Type B pancreatic cell (in vitro differentiated cells): ENCODE measurements at regions not wholly inside any gene's neighbourhood (a gene's known extent, or its start where the extent isn't known, plus 50 kb on each side); places are given as distances from the start of the nearest gene placed in this dataset.

ENCODE experiments used
- DNase-seq: peaks from one replicate; pipeline ENCODE4 v3.0.0; 2021; ENCODE audit warnings: mixed read lengths; ENCODE audit not compliant: unreplicated experiment; ENCODE audit errors: extremely low spot score
- H3K27ac Mint-ChIP-seq: 2 replicates; pipeline ENCODE4 v1.8.0; 2021; ENCODE audit warnings: mild to moderate bottlenecking, mixed read lengths
- H3K27me3 Mint-ChIP-seq: 2 replicates; pipeline ENCODE4 v1.8.0; 2021; ENCODE audit warnings: mixed read lengths
- H3K36me3 Mint-ChIP-seq: 2 replicates; pipeline ENCODE4 v1.8.0; 2021; ENCODE audit warnings: mixed read lengths
- H3K4me1 Mint-ChIP-seq: one replicate; pipeline ENCODE4 v1.8.0; 2021; ENCODE audit warnings: mixed read lengths; ENCODE audit not compliant: unreplicated experiment
- H3K4me3 Mint-ChIP-seq: 2 replicates; pipeline ENCODE4 v1.8.0; 2021; ENCODE audit warnings: mild to moderate bottlenecking, mixed read lengths
- H3K9me3 Mint-ChIP-seq: 2 replicates; pipeline ENCODE4 v1.8.0; 2021; ENCODE audit warnings: mixed read lengths
- CTCF ChIP-seq: fragments of 200-600 bp; sonication (generic); conservative IDR thresholded peaks from 2 replicates; pipeline ENCODE4 v1.5.0; 2021; ENCODE audit warnings: antibody characterized with exemption, mild to moderate bottlenecking

DNA sequence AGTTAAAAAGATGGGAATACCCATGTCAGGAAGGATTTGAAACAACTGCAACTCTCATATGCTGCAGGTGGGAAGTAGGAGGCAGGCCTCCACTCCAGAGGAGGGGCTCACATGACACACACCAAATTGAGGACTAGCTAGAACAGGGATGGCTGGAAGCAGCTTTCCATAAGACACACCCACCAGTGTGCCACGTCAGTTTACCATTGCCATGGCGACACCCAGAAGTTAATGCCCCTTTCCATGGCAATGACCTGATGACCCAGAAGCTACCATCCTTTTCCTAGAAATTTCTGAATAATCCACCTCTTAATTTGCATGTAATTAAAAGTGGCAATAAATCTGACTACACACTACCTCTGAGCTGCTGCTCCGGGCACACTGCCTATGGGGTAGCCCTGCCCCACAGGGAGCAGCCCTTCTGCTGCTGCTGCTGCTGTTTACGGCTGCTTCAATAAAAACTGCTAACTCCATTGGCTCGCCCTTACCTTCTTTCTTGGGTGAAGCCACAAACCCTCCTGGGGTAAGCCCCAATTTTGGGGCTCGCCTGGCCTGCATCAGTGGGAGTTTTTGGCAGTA lies 89.4 kb downstream of the RRM2 start:
- H3K4me3 Mint-ChIP-seq = no peak overlapping the region
- H3K36me3 Mint-ChIP-seq = no peaks in the 10 kb centered on the region
- peaks cover 16% of the 10 kb centered on the region for H3K4me1 Mint-ChIP-seq
- no peak overlapping the region for H3K27ac Mint-ChIP-seq
- no peaks in the 10 kb centered on the region for H3K9me3 Mint-ChIP-seq
- no peak for TF ChIP-seq CTCF
- no peak for DNase-seq
- H3K27me3 Mint-ChIP-seq = no peaks in the 10 kb centered on the region

GRCh38 chr2:10212827-10213226 lies 89.9 kb upstream of the HPCAL1 start:
- no peaks in the 10 kb centered on the region for H3K27me3 Mint-ChIP-seq
- no peak overlapping the region for H3K27ac Mint-ChIP-seq
- TF ChIP-seq CTCF = no peak
- H3K36me3 Mint-ChIP-seq = no peaks in the 10 kb centered on the region
- H3K4me3 Mint-ChIP-seq = no peak overlapping the region
- no peak for DNase-seq
- peaks cover 17% of the 10 kb centered on the region for H3K4me1 Mint-ChIP-seq
- H3K9me3 Mint-ChIP-seq = no peaks in the 10 kb centered on the region

DNA sequence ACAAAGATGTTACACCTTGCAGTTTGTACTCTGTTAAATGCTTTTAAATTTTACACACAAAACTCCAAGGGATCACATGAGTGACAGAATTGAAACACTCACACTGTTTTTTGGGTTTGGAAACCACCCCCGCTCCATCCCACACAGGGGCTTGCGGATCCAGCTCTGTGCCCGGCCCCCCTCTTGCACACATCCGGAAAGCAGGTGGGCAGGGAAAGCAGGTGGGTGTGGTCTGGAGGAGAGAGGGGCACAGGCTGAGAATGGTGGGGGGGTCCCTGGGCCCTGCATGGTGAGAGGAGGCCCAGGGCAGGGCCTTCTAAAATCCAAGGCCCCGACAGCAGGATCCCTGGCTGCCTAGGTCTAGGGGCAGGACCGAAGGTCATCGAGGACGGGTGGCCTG lies 88.5 kb upstream of the HPCAL1 start:
- Mint-ChIP-seq H3K4me3 (no peak overlapping the region), H3K36me3 (no peaks in the 10 kb centered on the region), H3K27me3 (no peaks in the 10 kb centered on the region), H3K27ac (no peak overlapping the region), H3K4me1 (peaks cover 17% of the 10 kb centered on the region), H3K9me3 (no peaks in the 10 kb centered on the region)
- no peak for DNase-seq
- no peak for TF ChIP-seq CTCF

- Mint-ChIP-seq H3K36me3 (no peaks in the 10 kb centered on the region), H3K27ac (no peak overlapping the region), H3K9me3 (no peaks in the 10 kb centered on the region), H3K27me3 (peaks cover 4% of the 10 kb centered on the region), H3K4me3 (no peak overlapping the region), H3K4me1 (peaks cover 24% of the 10 kb centered on the region)
- no peak for TF ChIP-seq CTCF
- no peak for DNase-seq
These were observed 87.2 kb upstream of the HPCAL1 start for GRCh38 chr2:10215393-10215935.

DNA sequence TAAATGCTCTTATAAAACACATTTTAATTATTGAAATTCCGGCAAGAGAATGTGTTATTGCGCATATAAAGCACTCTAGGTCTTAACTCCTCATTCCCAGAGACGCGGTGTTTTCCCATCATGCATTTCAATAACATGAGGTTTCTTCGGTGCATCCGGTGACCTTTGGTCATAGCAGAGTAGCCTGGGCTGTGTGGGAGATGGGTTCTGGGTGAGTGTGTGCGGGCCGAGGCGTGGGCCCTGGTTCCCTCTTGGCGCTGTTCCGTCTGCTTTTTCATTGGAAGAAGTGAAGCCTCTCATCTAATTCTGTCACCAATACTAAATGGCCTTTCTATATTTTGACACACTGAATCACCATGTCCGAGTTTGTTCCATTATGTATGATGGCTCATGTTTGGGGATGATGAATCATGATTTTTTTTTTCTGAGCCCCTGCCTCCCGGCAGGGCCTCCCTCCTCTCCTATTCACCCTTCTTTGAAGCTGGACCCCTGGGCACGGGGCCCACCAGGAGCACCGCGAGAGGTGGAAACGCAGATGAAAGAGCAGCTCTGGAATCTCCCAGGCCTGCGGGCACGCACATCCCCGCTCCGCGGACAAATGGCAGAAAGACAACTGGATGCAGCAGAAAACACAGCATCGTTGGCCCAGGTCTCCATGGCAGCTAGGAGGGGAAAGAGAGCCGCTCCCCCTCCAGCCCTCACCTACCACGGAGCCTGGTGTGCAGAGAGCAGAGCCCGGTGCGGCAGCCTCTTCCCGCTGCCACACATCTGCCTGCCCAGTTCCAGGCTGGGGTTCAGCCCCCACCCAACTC lies 85.8 kb upstream of the HPCAL1 start:
- no peak for TF ChIP-seq CTCF
- H3K27ac Mint-ChIP-seq = no peak overlapping the region
- H3K36me3 Mint-ChIP-seq = no peaks in the 10 kb centered on the region

More for the DNA sequence above, 85.8 kb upstream of the HPCAL1 start:
- peaks cover 25% of the 10 kb centered on the region for H3K4me1 Mint-ChIP-seq
- no peaks in the 10 kb centered on the region for H3K9me3 Mint-ChIP-seq
- no peak overlapping the region for H3K4me3 Mint-ChIP-seq
- no peak for DNase-seq
- peaks cover 7% of the 10 kb centered on the region for H3K27me3 Mint-ChIP-seq
